ENCODE measurements at regions not wholly inside any gene's neighbourhood (a gene's known extent, or its start where the extent isn't known, plus 50 kb on each side); places are given as distances from the start of the nearest gene placed in this dataset.

DNA sequence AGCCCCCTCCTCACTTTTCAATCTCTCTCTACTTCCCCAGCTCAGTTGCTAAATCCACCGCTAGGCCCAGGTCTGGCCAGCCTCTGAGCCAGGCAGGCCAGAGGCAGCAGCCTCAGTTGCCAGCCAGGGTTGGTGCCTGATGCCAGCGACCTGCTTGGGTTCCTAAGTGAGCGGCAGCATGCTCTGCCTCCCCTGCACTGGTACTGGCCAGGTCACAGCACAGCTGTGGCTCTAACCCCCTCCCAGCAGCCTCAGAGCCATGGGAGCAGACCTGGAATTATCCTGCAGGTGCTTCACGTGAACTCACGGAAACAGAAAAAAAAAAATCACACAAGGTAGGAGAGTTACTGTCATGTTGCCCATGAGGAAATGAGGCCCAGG, 82.5 kb upstream of the ATF3 start:
- DNase-seq, result no peak

DNA sequence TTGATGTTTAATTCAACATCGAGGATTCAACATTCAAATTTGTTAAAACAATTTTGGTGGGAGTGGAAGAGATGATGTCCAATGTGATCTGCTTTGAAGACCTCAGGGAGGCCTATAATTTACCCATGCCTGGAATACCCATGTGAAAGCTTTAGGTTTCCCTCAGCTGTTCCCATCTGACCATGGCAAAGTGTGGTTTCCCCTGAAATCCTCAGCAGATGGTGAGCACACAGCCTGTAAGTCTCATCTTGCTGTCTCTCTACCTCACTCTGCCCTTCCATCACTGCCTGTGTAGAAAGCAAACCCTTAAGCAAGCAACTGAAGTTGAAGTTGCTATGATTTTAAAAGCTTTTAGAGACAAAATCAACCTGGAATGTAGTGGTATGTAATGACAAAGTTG, 80.1 kb upstream of the ATF3 start:
- DNase-seq, result no peak

DNA sequence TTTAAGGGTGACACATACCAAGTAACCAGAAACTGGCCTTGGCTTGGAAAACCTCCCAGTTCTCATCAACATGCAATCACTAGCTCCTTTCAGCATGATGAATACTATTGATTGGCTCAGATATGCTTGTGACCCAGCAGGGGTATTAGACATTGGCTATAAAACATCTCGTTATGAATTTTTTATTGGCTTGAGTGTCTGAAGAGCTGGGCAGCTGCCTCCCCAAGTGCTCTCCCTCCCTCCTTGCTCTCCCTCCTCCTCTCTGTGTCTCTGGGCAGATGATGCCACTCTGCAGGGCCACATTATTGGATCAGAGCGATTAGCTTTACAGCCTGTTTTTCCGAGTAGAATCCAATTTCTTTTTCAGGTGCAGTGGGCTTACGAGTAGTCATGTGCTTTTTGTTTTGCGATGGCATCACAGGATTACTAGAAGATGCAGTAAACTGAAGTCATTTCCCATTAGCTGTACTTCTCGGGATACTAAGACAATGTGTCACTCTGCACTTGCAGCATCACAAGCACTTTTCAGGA, 79.3 kb upstream of the ATF3 start:
- peak; percentile 41 for DNase-seq

DNA sequence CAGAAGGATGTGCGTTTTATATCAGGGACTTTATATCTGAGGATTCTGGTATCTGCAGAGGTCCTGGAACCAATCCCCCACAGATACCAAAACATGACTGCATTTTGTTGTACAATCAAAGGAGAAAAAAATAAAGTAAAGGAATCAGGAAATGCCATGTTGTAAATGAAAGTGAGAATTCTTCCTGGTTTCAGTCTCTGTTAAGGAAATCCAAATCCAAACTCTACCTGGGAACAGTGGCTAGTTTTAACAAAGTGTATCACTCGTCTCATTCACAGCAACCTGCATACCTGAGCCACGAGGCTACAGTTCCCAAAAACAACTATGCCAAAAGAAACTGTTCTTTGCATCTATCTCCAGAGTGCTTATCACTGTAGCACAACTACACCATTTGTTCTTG, 77.3 kb upstream of the ATF3 start:
- peak; percentile 43 for DNase-seq

DNA sequence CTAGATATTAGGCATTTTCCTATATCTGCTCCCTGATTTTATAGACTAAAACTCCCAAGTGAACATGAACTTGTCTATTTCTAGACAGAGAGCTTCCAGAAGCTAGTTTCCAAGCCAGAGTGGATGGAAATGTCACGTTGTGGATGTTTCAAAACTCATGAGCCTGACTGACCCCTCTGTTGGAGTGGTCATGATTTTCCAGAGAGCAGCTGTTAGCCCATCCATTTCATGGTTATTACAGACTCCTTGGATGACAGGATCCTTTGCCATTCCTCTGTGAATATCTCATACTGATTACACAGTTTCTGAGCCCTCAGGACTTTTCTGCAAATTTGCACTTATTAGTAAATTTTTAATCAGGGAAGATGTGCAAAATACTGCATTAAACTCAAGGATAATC, 76.8 kb upstream of the ATF3 start:
- no peak for DNase-seq

DNA sequence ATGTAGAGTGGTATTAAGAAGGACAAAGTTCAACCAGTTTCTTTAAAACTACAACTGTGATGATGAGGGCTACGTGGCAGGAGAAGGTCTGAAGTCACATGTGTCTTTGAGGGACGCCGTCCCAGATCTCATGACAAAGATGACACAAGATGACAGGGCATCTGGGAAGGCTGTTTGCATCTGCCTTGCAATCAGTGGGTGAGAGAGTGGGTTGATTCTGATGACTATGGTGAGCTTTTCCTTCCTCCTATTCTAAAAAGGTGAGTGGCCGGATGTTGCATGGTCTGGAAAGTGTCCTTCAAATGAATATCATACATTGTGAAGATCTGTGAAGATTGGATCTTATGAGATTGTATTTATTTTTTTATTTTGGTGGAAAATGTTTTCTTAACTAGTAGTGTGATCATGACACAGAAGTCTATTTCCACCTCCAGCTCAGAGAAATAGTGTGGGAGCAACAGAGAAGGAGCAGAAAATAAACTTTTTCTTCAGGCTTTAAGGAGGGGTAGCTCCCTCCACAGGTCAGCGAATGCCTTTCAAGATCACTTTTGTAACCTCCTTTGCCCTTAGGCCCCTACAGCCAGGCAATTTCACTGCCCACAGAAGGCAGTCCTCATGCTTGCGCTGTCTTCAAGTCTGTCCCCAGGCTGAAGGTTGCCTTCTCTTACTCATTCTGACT, 76.0 kb upstream of the ATF3 start:
- peak; percentile 95 for DNase-seq

DNA sequence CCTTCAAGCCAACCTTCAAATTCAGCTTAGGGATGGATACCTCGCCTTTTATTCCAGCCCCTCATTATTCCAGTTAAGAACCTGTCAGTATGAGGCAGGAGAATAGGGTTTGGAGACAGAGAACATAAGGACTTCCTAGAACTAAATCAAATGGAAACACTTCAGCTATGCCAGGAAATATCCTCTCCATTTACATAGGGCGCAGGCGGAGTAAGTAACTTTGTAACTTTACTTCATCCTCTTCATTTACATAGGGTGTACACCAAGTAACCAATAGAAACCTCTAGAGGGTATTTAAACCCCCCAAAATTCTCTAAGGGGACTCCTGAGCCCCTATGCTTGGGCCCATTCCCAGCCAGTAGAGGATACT, 75.4 kb upstream of the ATF3 start:
- DNase-seq, result no peak

DNA sequence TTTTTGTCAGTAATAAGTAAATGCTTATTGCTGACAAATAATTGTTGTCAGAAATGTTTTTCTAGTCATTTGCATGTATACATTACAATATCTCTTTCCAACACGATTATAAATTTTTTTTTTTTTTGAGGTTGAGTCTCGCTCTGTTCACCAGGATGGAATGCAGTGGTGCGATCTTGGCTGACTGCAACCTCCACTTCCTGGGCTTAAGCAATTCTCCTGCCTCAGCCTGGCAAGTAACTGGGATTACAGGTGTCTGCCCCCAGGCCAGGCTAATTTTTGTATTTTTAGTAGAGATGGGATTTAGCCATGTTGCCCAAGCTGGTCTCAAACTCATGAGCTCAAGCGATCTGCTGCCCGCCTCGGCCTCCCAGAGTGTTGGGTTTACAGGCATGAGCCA, 72.0 kb upstream of the ATF3 start:
- no peak for DNase-seq

DNA sequence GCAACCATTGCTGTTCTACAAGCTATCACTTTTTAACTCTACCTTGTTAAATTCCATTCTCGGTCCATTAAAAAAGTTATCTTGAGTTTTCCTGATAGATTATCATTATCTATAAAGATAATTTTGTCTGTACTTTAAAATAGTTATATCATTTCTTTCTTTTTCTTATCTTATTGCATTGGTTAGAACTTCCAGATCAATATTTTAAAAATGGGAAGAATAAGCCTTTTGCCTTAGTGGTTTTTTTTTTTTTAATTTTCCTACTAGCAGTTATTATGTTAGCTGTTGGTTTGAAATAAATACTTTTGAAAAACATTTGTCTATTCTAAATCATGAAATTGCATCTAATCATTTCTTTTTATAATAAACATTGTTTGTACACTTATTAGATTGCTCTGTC, 71.0 kb upstream of the ATF3 start:
- no peak for DNase-seq

DNA sequence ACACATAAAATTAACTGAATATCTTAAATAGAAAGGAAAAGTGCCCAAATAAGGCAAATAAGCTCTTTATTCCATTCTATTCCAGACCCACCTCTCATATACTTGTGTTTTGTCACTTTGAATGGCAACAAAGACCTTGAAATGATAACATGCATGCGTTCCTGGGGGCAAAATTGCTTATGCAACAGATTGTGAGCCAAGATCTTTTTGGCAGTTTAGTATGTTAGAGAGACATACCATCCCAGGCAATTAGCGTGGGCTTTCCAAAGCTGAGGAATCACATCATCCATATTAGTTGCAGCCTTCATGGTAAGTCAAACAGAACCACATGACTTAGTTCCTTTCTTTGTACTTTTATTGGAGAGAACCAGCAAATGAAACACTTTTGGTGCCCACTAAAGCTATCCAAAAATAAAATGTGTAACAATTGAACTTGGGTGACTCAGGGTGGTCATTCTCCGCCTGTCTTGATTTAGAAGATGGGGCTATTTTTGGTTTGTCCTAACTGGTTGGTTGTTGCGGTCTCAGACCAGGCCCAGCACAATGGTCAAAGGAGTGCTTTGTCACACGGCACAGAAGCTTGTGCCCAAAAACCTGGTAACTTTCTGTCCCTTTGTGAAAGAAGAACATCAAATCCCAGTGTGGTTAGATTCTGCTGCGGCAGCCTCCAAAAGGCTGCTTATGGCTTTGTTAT, 68.7 kb upstream of the ATF3 start:
- no peak for DNase-seq

DNA sequence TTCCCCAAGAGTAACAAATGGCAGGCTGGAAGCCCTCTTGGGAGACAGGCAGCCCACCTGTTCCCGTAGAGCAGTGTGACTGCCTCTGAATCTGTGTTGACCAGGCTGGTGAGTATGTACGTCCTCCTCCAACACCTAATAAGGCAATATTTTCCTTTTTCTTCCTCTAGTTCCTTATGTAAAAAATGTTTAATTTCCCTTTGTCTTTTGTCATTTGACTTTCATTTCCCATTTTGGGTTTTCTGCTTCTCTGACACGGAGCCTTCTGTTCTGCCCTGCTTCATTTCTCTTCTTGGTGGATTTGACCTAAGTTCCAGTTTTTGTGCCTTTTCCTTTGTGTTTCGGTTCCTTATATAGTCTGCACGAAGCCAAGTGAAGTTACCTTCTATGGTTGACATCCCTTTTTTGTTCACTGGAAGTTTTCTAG, 65.8 kb upstream of the ATF3 start:
- peak; percentile 97 for DNase-seq

DNA sequence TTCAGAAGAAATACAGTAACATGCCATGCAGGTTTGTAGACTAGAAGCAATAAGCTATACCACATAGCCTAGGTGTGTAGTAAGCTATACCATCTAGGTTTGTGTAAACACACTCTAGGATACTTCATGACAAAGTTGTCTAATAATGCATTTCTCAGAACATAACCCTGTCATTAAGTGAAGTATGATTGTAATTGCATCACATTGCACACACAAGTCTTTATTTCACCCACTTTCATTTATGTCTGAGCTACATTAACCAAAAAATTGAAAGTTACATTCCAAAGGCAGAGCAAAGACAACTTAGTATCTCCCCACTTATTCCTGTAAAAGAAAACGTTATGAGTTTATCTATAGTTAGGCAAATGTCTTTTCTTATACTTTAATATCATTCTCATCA, 64.5 kb upstream of the ATF3 start:
- DNase-seq, result peak; percentile 64

DNA sequence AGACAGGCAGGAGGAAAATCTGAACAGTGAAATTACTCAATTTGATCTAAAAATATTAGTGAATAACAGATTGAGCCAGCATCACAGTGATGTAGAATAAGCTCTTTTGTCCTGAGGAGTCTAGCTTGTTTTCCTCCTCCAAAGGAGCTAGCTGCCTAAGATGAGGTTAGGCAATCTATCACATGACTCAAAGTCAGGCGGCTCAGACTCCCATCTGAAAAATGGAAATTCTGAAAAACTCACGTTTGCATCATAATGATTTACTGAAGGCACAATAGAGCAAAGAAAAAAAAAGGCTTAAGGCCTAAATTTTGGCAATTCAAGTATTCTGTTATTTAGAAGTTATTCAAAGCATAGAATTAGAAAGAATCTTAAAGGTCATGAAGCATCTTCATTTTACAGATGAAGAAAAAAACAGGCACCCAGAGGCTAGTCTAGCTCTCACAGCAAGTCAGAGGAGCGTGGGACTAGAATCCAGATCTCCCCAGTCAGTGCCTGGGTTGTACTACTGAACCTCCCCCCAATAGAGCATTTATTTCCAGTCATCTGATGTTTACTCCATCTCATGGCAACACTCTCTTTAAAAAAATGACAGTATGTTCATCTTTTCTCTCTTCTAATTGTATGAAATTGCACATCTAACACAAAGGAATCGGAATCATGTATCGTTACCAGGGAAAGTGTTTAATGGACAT, 62.5 kb upstream of the ATF3 start:
- DNase-seq, result peak; percentile 97

DNA sequence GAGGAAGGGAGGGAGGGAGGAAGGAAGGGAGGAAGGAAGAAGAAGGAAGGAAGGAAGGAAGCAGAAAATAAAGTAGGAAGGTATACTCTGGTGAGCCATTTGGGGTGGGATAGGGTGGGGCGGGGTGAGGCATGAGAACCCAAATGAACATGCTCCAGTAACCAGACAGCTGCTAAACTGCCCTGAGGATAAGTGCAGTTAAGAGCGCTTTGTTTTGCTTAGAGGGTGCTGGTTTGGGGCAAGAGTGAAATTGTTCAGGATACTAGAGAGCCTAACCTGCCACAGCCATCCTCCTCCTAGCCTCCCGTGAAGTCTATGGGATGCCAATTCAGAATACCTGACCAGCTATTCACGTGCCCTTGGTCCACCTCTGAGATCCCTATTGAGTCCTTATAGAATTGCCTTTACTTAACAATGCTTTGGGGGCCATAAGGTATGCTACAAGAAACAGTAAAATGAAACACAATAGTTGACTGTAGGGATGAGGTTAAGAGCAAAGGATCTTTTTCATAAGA, 59.0 kb upstream of the ATF3 start:
- DNase-seq, result no peak

DNA sequence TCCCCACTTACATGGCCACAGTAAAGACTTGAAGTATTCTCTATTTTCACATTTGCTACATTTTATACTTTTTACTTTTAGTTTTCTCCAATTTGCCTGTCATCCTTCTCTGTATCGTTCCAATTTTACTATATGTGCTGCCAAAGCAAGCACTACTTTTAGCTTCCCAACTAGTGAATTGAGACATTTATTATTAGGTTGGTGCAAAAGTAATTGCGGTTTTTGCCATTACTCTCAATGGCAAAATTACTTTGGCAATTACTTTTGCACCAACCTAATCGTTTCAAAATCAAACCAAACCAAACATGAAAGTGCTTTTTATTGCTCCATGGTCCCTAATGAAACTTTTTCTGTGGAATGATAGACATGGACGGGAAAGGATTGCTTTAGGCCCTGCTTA, 56.6 kb upstream of the ATF3 start:
- no peak for DNase-seq

DNA sequence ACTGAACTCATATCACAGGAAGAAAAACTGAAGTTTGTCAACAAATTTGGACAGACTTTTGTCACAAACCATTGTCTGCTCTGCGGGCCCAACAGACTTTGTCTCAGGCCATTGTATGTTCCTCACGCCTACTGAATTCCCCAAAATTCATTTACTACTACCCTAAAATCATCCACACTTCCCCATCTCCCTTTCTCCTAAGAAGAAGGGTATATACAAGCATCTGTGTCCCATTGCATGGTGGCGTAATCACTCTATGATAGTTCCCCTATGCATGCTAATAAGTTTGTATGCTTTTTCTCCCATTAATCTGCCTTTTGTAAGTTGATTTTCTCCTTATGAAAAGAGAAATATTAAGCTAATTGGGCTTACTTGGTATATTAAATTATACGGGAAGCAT, 54.9 kb upstream of the ATF3 start:
- peak; percentile 63 for DNase-seq

DNA sequence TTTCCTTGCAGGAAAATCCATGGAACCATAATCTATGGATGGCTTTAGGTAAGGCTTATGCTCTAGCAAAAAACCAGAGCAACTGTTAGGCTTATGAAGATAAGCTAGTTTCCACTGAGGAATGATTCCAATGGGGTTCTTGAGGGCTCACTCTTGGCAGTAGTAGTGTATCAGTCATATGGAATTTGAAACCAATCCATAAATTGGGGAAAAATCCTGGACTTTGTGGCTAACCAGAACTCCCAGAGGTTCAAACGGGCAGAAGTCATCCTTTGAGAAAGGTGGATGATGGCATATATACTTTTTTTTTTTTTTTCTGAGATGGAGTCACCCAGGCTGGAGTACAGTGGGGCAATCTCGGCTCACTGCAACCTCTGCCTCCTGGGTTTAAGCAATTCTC, 54.2 kb upstream of the ATF3 start:
- DNase-seq, result no peak

DNA sequence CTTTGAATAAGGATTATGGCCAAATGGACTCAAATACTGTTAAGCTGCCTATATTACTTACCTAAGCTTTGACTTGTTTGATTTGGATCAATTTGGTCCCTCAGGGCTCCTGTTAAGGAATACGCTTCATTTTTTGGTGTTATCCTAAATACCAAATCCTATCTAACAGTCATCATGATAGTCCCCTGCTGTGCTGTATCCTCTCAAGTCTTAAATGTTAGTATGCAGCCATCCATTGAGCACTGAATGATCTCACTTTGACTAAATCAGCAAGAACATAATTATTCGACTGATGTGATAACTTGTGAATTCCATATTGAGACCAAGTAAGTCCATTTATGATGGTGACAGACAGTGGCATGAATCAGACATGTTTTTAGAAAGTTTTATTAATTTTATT, 53.1 kb upstream of the ATF3 start:
- no peak for DNase-seq

DNA sequence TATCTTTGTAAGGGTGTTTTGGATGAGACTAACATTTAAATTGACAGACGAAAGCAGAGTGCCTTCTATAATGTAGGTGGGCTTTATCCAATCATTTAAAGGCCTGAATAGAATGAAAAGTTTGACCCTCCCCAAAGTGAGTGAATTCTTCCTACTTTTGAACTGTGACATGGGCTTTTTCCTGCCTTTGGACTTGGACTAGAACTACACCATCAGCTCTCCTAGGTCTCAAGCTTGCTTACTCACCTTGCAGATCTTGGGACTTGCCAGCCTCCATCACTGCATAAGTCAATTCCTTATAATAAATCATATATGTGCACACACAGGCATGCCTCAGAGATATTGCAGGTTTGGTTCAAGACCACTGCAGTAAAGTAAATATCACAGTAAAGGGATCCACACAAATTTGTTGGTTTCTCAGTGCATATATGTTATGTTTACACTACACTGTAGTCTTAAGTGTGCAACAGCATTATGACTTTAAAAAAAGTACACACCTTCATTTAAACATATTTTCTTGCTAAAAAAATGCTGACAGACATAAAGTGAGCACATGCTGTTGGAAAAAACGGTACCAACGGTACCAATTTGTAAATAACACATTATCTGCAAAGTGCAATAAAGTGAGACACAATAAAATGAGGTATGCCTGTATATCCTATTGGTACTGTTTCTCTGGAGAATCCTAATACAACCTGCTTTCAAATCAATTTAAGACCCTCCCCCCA, 51.6 kb upstream of the ATF3 start:
- DNase-seq, result no peak

DNA sequence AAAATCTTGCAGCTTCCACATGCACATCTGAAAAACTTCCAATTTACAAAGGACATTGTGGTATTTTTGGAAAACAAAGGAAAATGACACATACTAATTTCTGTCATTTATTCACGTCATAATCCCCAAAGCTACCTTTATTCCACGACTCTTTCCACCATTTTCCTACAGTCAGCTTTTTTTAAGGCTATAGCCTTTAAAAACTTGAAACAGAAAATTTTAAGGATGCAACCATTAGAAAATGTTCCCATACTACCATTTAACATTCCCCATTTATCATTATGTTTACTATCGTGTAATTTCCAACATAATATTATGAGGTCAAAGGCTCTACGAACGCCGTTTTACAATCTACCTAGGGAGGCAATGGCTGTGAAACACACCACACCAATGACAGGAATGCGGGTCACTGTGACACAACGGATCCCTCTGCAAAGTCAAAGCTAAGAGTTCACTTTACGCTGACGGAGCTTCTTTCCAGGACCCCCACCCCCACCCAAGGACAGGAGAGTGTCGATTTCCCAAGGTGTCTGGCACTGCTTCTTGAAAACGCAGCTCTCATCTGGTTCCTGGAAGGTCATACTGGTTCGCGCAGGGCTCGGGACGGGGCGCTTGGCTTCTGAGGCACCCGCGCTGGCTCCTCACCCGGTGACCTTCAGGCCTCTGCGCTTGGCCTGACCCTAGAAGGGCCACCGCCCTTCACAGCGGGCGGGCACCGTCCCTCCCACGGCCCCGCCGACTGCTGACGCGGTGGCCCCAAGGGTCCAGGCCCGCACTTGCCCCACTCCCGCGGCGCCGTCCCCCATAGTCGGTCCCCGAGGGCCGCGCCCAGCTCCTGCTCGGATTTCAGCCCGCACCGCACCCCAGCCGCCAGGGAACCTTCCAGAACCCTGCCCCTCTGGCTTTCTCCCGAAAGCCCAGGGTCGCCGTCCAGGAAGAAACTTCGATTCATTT, 50.5 kb upstream of the ATF3 start:
- DNase-seq, result peak; percentile 77

DNA sequence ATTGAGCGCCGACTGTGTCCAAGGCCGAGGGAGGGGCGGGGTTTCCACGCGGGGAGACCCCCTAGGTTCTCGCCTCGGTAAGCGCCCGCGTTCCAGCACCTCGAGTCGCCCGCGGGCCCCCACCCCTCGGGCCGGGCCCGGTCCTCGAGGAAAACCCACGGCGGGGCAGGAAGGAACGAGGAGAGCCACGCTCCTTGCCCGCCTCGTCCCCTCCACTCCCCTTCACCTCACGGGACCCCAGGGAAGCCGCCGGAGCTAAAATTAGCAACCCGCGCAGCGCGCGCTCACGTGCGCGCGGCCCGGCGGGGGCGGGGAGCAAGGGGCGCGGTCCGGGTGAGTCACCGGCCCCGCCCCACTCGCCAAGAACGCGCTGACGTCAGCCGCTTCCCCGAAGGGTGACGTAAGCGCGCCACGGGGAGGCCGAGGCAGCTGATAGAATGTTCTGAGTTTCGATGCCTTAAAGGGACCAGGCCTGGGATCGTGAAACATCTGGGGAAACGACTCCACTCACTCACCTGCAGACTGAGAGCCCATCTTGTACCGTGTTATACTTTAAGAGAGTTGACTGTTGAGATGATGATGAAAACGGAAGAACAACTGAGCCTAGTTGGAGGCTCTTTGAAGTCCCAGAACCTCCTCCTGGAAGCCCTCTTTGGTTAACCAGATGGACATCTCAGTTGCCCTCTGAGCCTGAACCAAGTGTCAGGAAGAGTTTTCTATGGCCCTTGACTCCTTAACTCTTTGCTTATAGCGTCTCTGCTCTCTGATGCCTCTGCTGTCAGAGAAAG, 49.7 kb upstream of the ATF3 start:
- DNase-seq, result peak; percentile 96

All from inflammatory macrophage treated with lipopolysaccharide for 4 hours (primary cell).